ENCODE measurements at regions not wholly inside any gene's neighbourhood (a gene's known extent, or its start where the extent isn't known, plus 50 kb on each side); places are given as distances from the start of the nearest gene placed in this dataset.

GRCh38 chr11:122032317-122032716 lies 83.7 kb downstream of the BLID start:
- DNase-seq (ENCODE audit: low spot score) (no peak), ATAC-seq (no peak)
- ChIA-PET CTCF (no interaction called here), POLR2A (no interaction called here)
- H3K9me3 Mint-ChIP-seq, result peaks cover 24% of the 10 kb centered on the region
- no peak for TF ChIP-seq CREM (CRISPR knock-in tag; IDR thresholded peaks at IDR 0.05)
- TF ChIP-seq ZNF317 (CRISPR knock-in tag; IDR thresholded peaks at IDR 0.05; ENCODE audit: borderline replicate concordance, low read depth), result no peak
- TF ChIP-seq TCF7 (CRISPR knock-in tag; IDR thresholded peaks at IDR 0.05; ENCODE audit: low read depth), result no peak
- TF ChIP-seq EMX1 (CRISPR knock-in tag; IDR thresholded peaks at IDR 0.05), result no peak
- no peak for TF ChIP-seq MXD4 (CRISPR knock-in tag; IDR thresholded peaks at IDR 0.05; ENCODE audit: borderline replicate concordance)
- no peak for TF ChIP-seq CREB1 (CRISPR knock-in tag; IDR thresholded peaks at IDR 0.05)
- TF ChIP-seq IRF2 (CRISPR knock-in tag; IDR thresholded peaks at IDR 0.05; ENCODE audit: borderline replicate concordance, low read depth), result no peak
- no peak for TF ChIP-seq NFYB (CRISPR knock-in tag; conservative IDR thresholded peaks at IDR 0.05; ENCODE audit: low read depth)
- TF ChIP-seq, protein P1, sequence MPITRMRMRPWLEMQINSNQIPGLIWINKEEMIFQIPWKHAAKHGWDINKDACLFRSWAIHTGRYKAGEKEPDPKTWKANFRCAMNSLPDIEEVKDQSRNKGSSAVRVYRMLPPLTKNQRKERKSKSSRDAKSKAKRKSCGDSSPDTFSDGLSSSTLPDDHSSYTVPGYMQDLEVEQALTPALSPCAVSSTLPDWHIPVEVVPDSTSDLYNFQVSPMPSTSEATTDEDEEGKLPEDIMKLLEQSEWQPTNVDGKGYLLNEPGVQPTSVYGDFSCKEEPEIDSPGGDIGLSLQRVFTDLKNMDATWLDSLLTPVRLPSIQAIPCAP (CRISPR knock-in tag; IDR thresholded peaks at IDR 0.05), result no peak
- TF ChIP-seq ZNF219 (CRISPR knock-in tag; IDR thresholded peaks at IDR 0.05; ENCODE audit: borderline replicate concordance), result no peak
- TF ChIP-seq HMGA2 (CRISPR knock-in tag; IDR thresholded peaks at IDR 0.05), result no peak
- TF ChIP-seq USF1 (CRISPR knock-in tag; IDR thresholded peaks at IDR 0.05), result no peak
- no peak for TF ChIP-seq NFE2L1 (CRISPR knock-in tag; IDR thresholded peaks at IDR 0.05)
- TF ChIP-seq, protein P2, sequence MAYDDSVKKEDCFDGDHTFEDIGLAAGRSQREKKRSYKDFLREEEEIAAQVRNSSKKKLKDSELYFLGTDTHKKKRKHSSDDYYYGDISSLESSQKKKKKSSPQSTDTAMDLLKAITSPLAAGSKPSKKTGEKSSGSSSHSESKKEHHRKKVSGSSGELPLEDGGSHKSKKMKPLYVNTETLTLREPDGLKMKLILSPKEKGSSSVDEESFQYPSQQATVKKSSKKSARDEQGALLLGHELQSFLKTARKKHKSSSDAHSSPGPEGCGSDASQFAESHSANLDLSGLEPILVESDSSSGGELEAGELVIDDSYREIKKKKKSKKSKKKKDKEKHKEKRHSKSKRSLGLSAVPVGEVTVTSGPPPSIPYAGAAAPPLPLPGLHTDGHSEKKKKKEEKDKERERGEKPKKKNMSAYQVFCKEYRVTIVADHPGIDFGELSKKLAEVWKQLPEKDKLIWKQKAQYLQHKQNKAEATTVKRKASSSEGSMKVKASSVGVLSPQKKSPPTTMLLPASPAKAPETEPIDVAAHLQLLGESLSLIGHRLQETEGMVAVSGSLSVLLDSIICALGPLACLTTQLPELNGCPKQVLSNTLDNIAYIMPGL (CRISPR knock-in tag; IDR thresholded peaks at IDR 0.05), result no peak
- H3K4me1 Mint-ChIP-seq, result peaks cover 19% of the 10 kb centered on the region
- no peaks in the 10 kb centered on the region for H3K36me3 Mint-ChIP-seq
- no peak overlapping the region for H3K27ac Mint-ChIP-seq
- H3K27me3 Mint-ChIP-seq (ENCODE audit: low read depth), result peaks cover 4% of the 10 kb centered on the region
- no peak overlapping the region for H3K4me3 Mint-ChIP-seq

GRCh38 chr11:122031813-122032212 lies 84.2 kb downstream of the BLID start:
- POLR2A ChIA-PET, result no interaction called here
- TF ChIP-seq ZNF671 (CRISPR knock-in tag; IDR thresholded peaks at IDR 0.05), result no peak
- TF ChIP-seq, protein P3, sequence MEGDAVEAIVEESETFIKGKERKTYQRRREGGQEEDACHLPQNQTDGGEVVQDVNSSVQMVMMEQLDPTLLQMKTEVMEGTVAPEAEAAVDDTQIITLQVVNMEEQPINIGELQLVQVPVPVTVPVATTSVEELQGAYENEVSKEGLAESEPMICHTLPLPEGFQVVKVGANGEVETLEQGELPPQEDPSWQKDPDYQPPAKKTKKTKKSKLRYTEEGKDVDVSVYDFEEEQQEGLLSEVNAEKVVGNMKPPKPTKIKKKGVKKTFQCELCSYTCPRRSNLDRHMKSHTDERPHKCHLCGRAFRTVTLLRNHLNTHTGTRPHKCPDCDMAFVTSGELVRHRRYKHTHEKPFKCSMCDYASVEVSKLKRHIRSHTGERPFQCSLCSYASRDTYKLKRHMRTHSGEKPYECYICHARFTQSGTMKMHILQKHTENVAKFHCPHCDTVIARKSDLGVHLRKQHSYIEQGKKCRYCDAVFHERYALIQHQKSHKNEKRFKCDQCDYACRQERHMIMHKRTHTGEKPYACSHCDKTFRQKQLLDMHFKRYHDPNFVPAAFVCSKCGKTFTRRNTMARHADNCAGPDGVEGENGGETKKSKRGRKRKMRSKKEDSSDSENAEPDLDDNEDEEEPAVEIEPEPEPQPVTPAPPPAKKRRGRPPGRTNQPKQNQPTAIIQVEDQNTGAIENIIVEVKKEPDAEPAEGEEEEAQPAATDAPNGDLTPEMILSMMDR (IDR thresholded peaks at IDR 0.05), result no peak
- TF ChIP-seq ATF1 (CRISPR knock-in tag; IDR thresholded peaks at IDR 0.05), result no peak
- TF ChIP-seq FOXP1 (CRISPR knock-in tag; IDR thresholded peaks at IDR 0.05; ENCODE audit: borderline replicate concordance), result no peak
- TF ChIP-seq, protein P4, sequence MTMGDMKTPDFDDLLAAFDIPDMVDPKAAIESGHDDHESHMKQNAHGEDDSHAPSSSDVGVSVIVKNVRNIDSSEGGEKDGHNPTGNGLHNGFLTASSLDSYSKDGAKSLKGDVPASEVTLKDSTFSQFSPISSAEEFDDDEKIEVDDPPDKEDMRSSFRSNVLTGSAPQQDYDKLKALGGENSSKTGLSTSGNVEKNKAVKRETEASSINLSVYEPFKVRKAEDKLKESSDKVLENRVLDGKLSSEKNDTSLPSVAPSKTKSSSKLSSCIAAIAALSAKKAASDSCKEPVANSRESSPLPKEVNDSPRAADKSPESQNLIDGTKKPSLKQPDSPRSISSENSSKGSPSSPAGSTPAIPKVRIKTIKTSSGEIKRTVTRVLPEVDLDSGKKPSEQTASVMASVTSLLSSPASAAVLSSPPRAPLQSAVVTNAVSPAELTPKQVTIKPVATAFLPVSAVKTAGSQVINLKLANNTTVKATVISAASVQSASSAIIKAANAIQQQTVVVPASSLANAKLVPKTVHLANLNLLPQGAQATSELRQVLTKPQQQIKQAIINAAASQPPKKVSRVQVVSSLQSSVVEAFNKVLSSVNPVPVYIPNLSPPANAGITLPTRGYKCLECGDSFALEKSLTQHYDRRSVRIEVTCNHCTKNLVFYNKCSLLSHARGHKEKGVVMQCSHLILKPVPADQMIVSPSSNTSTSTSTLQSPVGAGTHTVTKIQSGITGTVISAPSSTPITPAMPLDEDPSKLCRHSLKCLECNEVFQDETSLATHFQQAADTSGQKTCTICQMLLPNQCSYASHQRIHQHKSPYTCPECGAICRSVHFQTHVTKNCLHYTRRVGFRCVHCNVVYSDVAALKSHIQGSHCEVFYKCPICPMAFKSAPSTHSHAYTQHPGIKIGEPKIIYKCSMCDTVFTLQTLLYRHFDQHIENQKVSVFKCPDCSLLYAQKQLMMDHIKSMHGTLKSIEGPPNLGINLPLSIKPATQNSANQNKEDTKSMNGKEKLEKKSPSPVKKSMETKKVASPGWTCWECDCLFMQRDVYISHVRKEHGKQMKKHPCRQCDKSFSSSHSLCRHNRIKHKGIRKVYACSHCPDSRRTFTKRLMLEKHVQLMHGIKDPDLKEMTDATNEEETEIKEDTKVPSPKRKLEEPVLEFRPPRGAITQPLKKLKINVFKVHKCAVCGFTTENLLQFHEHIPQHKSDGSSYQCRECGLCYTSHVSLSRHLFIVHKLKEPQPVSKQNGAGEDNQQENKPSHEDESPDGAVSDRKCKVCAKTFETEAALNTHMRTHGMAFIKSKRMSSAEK (CRISPR knock-in tag; IDR thresholded peaks at IDR 0.05; ENCODE audit: borderline replicate concordance), result no peak
- TF ChIP-seq HMGA2 (CRISPR knock-in tag; IDR thresholded peaks at IDR 0.05), result no peak
- TF ChIP-seq, protein P5, sequence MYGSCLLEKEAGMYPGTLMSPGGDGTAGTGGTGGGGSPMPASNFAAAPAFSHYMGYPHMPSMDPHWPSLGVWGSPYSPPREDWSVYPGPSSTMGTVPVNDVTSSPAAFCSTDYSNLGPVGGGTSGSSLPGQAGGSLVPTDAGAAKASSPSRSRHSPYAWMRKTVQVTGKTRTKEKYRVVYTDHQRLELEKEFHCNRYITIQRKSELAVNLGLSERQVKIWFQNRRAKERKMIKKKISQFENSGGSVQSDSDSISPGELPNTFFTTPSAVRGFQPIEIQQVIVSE (CRISPR knock-in tag; IDR thresholded peaks at IDR 0.05; ENCODE audit: borderline replicate concordance), result no peak
- TF ChIP-seq, protein P2 (CRISPR knock-in tag; IDR thresholded peaks at IDR 0.05), result no peak
- no peak for TF ChIP-seq ZNF219 (CRISPR knock-in tag; IDR thresholded peaks at IDR 0.05; ENCODE audit: borderline replicate concordance)
- peaks cover 24% of the 10 kb centered on the region for H3K9me3 Mint-ChIP-seq
- ATAC-seq (no peak), DNase-seq (ENCODE audit: low spot score) (no peak)
- H3K4me3 Mint-ChIP-seq, result no peak overlapping the region
- no peaks in the 10 kb centered on the region for H3K36me3 Mint-ChIP-seq
- CTCF ChIA-PET, result no interaction called here
- H3K27me3 Mint-ChIP-seq (ENCODE audit: low read depth), result peaks cover 4% of the 10 kb centered on the region
- peaks cover 19% of the 10 kb centered on the region for H3K4me1 Mint-ChIP-seq
- H3K27ac Mint-ChIP-seq, result no peak overlapping the region
